GM21367 (cell line): ENCODE measurements at regions not wholly inside any gene's neighbourhood (a gene's known extent, or its start where the extent isn't known, plus 50 kb on each side); places are given as distances from the start of the nearest gene placed in this dataset.

Source experiments
- ATAC-seq: cut with Tn5 transposase; IDR thresholded peaks from one replicate; pipeline ENCODE4 v1.9.1; 2021; ENCODE audit not compliant: unreplicated experiment

DNA sequence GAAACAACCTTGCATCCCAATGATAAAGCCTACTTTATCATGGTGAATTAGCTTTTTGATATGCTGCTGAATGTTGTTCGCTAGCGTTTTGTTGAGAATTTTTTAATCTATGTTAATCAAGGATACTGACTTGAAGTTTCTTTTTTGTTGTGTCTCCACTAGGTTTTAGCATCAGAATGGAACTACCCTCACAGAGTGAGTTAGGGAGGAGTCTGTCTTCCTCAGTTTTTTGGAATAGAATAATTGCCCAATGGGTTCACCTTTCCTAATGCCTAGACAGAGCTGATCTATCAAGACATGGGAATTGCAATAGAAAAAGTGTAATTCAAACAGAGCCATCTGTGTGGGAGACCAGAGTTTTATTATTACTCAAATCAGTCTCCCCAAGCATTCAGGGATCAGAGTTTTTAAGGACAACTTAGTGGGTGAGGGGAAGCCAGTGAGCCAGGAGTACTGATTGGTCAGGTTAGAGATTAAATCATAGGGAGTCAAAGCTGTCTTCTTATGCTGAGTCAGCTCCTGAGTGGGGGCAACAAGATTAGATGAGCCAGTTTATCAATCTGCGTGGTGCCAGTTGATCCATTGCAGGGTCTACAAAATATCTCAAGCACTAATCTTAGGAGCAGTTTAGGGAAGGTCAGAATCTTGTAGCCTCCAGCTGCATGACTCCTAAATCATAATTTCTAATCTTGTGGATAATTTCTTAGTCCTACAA, 237.4 kb upstream of the PPP2R3A start:
- ATAC-seq, result no peak

DNA sequence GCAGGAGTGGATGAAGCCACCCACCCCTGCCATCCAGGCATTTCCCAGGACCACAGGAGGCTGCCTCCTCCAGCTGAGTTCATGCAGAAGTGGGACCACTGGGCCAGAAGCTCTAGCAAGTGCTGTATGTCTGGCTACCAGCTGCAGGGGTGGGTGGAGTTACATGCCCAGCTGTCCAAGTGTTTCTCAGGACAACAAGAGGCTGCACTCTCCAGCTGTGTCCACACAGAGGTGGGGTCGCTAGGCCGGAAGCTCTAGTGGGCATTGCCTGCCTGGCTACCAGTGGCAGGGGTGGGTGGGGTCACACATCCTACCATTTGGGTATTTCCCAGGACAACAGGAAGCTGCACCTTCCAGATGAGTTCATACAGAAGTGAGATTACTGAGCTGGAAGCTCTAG, 234.0 kb upstream of the PPP2R3A start:
- ATAC-seq, result no peak

DNA sequence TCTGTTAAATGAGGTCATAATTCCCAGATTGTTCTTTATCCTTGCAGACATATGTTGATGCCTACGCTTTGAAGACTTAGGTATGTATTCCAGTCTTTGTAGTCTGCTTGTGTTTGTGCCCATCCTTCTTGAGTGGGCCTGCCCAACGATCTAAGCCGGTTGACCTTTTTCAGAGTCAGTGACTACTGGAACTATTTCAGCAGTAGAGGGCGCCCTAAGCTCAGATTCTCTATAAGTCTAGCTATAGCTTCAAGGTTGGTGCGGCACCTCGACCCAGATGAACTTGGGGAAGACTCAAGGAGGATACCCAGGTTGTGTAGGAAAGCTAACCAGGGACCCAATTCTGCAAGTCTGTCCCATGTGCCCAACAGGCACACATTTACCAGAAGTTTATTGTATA, 228.8 kb upstream of the PPP2R3A start:
- ATAC-seq, result no peak

DNA sequence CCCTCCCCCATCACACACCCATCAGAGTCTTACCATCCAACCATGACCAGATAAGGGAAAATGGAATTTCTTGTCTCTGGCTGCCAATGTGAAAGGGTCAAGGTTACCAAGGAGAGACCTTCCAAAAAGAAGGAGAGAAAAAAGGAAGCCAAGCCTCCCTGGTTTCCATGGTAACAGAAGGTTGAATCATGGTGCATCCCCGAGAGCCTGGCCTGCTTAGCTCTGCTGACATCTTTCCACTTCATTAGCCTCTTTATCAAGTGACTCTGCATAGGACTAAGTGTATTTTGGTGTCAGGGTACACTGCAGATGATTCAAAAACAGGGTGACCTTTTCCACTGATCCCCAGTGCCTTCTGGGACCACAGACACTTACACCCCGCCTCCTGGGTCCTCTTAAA, 225.7 kb upstream of the PPP2R3A start:
- ATAC-seq, result no peak

DNA sequence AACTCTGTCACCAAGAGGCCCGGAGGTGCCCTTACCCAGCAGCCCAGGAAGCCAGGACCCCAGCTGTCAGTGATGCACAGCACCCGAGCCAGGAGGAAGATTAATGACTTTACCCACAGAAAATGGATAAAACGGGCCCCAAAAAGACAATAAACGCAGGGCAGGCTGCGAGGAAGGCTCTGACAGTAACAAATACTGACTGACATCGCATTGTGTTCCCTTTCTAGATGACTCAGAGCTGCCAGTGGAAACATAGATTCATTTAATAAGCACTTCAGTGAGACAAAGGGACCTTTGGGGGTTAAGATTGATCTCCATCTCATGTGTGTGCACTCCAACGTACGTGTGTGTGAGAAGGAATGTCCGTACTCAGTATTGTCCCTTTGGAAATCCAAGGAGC, 225.3 kb upstream of the PPP2R3A start:
- no peak for ATAC-seq

DNA sequence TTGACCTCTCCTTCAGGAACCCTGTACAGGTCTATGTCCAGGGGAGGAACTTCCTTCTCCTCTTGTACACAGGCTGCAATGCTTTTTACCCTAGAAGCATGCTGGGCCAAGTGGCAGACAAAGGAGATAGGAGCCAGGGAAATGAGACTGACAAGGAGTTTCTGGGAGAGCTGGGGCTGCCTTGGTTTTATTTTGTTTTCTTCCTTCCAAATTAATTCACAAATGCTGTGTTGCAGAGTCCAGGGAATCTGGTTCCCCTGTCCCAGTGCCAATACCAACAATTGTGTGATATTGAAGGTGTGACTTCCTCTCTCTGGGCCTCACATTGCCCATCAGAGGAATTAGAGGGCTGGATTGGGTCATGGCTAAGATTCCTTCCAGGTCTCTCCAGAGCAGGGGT, 224.8 kb upstream of the PPP2R3A start:
- no peak for ATAC-seq

DNA sequence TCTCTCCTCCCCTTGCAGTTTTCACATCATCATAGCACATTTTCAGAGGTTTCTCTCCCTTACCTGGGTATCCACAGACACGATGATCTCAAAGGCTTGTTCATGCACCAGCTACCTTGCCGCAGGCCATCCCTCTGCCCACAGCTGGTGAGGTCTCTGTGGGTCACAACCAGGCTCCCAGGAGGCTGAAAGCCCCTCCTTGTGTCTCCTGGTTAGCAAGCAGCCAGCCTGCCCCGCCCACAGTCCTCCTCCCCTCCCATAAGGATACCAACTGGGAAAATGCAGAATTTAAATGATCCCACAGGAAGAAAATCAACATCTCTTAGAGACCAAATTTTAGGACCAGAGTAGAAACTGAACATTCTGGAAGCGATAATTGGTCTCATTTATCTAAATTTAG, 213.5 kb upstream of the PPP2R3A start:
- ATAC-seq, result no peak

DNA sequence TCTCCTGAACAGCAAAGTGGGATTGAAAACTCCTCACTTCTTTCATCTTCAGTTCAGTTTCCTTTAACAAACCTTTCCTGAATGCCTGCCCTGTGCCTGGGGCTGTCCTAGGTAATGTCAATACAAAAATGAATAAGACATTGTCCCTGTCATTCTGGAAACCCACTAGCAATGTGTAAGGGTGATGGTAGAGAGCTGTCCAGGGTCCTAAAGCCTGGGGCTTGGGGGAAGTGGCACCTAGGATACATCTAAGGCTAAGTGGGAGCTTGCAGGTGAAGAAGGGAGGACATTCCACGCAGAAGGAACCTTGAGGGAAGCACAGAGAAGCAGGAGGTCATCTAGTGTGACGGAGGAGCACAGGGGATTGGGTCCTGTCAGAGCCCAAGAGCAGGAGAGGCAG, 212.7 kb upstream of the PPP2R3A start:
- ATAC-seq, result no peak

DNA sequence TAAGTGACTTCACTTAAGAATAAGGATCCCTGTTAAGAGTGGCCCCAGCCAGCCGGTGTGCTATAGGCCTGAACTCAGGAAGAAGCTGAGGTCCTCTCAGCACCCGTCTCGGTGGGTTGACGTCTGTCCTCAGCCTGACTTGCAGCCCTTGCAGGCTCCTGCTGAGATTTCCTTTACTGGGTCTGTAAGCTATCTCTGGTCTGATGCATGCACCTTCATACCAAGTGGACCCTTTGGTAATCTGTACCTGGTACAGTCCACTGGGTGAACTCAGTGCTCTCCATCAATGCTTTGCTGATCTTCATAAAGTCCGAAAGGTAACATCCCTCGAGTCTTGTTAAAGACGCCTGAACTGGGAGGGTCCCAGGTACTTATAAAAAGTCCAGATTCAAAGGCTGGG, 212.0 kb upstream of the PPP2R3A start:
- ATAC-seq, result no peak

DNA sequence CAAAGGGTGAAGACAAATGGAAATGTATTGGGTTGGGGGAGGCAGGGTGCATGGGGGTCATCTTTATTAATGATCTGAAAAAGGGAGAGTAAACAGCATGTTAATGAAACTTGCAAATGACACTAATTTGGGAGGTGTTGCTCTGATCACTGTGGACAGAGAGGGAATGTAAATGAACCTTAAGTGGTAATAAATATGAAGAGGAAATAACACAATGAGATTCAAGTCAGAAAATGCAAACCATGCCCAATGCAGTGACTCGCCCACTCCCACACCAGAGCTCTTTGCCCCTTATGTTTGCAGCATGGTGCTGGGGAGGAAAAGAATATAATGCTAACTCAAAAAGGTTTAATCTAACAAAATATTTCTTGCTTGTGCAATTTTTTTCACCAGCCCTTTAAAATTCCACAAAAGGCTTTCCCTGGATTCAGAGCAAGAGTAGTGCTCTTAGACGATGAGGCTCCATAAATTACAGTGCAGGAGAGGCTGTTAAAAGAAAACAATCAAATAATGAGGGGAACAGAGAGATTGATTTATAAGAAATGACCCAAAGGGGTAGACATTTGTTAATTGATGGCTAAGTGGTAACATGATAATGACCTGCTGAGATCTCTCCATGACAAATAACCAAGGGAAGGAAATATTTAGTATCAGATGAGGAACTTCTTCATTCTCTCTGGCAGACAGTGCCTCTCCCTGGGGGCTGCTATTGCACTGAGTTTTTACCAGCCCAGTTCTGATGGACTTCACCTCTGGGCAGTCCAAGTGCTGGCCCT, 210.0 kb upstream of the PPP2R3A start:
- no peak for ATAC-seq

DNA sequence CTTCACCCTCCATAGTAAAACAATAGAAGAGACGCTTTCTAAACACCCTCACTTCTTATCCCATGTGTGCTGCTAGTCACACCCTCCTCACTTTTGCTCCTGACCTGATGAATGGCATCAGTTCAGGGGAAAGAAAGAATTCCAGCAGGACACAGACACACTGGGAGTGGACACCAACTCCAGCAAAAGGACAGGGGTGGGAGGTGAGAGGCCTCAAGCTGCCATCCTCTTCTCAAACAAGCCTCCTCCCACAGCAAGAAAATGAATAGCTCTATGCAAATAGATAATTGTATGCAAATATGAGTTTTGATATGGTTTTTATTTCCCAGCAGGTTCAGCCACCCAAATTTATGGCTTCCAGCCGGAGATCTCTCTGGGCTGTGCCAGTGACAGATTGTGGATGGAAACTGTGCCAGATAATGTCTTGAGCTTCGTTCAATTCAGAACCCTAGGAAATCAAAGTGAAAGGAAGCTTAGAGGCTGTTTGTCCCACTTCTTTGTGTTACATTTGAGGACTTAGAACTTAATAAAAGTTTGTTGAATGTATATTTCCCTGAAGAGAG, 209.3 kb upstream of the PPP2R3A start:
- ATAC-seq, result no peak

DNA sequence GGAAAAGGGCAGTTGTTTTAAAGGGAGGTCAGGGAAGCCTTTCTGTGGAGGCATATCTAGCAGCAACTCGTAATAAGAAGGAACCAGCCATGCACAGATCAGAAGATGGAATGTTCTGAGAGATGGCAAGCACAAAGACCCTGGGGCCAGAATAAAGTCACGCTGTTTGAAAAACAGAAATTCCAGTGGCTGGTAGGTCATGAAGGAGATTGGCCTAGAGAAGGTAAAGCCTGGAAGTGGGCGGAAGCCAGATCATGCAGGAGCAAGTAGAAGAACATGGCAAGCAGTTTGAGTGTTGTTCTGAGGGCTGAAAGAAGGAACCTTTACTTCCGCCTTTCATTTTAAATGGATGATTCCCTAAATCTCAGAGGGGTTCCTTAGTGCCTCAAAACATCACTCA, 208.1 kb upstream of the PPP2R3A start:
- no peak for ATAC-seq

DNA sequence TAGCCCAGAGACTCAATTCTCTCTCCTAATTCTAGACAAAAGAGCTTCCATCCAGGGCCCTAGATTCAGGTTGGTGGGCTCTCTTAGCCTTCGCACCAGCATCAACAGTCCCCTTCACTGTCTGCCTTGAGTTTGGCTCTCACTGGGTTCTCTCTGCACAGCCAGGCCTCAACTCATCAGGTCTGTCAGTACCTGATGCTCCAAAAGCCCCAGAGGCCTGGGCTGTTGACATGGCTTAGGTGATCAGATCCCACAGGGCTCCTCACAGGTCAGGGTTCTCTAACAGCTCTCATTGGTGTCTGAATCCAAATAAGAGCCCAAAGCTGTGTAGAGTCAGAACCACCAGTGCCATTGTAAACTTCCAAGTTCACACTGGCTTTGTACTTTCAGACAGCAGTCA, 206.6 kb upstream of the PPP2R3A start:
- ATAC-seq, result no peak

DNA sequence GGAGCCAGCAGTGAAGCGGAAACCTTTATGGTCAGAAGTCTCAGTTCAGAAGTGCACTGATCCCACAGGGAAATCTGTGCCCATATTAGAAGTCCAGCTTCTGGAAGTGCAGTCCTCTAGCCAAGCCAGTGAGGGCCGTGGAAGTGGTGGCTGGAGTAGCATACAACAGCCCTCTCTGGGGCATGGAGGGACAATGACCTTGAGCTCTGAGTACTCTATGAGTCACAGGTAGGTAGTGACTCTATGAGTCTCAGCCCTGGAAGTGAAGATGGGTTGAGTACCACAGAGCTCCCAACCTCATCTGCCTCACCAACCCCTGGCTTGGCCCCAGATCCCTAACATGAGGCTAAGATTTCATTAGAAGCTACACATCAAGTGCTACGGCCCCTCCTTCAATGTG, 205.9 kb upstream of the PPP2R3A start:
- ATAC-seq, result no peak

DNA sequence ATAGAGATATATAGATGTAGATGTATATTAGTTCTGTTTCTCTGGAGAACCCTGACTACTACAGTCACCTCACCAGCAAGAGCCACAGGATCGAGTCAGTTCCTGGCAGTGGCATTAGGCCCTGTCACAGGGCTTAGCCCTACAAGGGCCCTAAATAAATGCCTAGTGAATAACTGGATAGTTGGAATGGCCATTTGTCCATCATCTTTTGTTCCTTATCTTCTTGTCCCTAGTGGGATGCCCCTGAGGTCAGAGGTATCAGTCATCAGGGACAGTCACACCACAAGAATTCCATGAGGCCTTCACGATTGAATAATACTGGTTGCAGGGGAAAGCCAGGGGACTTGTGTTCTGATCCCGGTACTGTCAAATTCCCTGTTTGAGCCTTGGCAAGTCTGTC, 204.9 kb upstream of the PPP2R3A start:
- ATAC-seq, result no peak

DNA sequence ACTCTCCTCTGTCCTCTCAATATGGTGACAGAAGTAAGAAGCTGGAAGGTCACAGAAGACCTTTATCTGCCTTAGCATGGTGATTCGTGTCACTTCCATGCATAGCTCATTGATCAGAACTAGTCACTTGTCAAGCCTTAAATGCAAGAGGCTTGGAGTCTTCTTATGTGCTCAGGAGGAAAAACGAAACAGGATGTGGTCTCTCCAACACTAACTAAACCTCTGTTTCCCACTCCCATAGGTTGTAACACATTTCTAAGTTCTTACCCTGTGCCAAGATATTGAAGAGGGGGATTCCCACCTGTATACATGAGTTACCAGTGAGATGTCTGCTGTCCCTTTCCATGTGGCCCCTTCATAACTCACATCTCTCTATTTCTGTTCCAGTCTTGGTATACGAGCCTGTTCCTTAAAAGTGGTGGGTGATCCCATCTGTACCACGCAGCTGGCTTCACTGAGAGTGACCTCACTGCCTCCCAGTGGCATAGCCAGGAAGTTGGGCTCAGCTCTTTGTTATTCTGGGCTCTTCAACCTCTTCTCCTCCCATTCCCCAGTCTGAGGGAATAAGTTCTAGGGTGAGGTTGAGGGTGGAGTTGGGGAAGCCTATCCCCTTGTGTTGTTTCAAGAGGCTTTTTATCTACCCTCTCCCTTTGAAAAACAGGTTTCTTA, 203.2 kb upstream of the PPP2R3A start:
- ATAC-seq, result no peak

DNA sequence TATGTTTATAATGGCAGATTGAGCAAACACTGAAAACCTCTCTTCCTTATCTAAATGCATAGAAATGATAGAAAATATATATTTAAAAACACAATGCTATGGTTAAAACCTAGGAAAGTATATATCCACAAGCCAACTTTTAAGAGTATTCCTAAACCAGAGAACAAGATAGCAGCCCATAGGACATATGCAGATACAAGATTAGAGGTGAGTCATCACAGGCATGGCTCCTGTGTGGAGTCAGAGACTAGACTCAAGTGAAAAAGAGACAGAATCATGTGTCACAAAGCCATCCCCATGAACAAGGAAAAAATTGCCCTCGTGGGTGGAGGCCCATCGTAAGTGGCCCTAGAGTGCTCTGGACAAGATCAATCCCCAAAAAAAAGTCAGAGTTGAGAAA, 199.4 kb upstream of the PPP2R3A start:
- ATAC-seq, result no peak

DNA sequence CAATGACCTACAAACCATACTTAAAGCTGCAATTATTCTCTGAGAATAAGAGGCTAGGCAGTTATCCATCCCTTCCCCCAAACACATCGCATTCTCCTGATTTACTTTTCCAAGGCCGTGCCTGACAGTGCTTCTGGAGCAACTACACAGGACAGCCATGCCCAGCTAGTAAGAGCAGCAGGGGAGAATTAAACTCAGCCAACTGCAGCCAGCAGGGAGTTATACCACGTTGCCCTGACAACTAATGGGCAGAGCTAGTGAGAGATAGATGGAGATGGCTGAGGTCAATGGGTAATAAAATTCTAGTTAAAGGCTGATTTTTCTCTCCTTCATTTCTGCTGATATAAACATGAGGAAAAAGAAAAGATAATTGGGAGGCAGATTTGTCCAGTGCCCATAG, 193.8 kb upstream of the PPP2R3A start:
- ATAC-seq, result no peak

DNA sequence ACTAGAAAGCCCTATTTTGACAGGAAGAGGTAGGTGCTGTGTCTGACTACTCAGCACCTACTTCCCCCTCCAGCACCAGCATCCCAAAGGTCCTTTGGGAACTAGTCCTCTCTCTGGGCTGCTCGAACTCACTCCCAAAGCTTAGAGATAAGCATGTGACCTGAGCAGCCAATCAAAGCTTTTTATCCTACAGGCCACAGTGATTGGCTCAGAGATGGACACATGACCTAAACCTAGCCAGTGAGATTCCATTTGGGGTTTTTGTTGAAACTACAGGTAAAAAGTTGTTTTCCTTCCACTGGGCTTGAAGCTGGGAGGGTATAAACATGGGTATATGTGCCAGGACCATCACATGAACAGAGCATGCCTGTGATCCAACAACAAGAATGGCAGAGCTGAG, 186.5 kb upstream of the PPP2R3A start:
- no peak for ATAC-seq

DNA sequence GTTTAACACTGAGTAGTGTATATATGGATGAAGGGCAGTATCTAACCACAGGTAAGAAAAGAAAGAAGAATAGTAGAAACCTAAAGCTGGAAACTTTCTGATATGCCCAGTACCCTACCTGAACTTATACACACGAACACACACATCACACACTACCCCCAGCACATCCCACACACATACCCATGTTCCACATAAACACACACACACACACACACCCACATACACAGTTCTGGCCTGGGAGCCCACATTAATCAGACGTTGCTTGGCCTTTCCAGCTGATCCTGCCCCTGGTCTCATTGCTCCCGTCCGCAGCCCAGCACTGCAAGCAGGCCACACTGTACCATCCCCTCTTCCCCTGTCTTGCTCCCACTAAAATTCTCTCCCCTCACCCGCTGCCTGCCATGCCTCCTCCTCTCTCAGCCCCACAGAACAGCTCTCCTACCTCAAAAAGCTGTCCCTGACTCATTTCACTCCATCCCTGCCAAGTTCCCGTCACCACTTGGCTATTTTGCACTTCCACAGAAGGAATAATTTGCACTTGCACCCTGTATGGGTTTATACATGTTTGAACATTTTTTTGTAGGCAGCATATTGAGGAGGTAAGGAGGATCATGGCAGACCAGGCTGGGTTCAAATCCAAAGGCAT, 185.8 kb upstream of the PPP2R3A start:
- ATAC-seq, result no peak

DNA sequence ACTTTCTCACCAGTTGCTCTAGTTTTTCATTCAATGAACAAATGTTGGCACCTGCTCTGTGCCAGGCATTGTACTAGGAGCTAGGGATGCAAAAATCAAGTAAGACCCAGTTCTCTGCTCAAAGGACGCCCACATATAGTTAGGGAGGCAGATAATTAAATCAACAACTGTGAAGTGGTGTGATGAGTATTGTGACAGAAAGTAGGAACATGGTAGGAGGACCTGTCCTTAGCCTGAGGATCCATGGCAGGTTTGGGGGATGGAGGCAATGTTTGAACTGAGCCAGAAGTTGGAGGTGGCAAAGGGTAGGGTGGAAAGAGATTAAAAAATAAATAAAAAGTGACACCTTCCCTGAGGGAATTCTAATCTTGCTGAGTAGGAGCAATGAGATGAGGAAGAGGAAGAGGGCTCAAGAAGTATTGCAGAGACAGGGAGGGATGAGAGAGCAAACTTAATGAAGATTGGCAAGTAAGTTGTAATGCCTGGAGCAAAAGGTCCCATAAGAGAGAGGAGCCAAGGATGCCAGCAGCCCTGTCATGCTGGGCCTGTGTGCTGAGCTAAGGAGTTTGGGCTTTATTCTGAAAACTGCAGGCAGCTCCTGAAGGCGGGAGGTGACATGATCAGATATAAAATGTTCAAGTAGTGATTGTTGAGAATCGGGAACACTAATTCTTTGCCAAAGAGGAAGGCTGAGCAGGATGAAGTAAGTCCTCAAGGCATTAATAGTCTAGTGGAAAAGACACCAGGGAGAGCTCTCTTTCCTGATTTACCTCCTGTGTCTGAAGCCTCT, 184.3 kb upstream of the PPP2R3A start:
- no peak for ATAC-seq
